IMR-90 (cell line): ENCODE measurements at regions not wholly inside any gene's neighbourhood (a gene's known extent, or its start where the extent isn't known, plus 50 kb on each side); places are given as distances from the start of the nearest gene placed in this dataset.
A peak's percentile ranks its signal among the peaks of the same experiment; 100 is the strongest.

Source experiments
- ATAC-seq: fragments of 200-7000 bp; cut with Tn5 transposase; 2 replicates; pipeline ENCODE4 v1.9.1; 2020; ENCODE audit warnings: low read depth, mild to moderate bottlenecking, moderate library complexity
- BruUV-seq: library from RNA; stranded (reverse); fragments of 400-500 nt; replicated peaks from 2 replicates; lab custom pipeline; 2021; lab: Mats Ljungman, UMichigan
- CTCF ChIA-PET: fragments of 300-600 bp; formaldehyde crosslinking; extraction: SDS; loops from one replicate; lab custom pipeline; 2021; ENCODE audit warnings: antibody characterized with exemption; lab: Yijun Ruan, JAX
- POLR2A ChIA-PET: fragments of 300-600 bp; sonication (Branson Sonifier 250); formaldehyde crosslinking; loops from one replicate; lab custom pipeline; 2022; ENCODE audit warnings: antibody characterized with exemption; ENCODE audit not compliant: unreplicated experiment; lab: Charles Lee
- DNase-seq: peaks from one replicate; pipeline ENCODE4 v3.0.0; 2013
- H2AFZ ChIP-seq: replicated peaks from 2 replicates; pipeline ENCODE3; 2013; ENCODE audit warnings: low read length, mild to moderate bottlenecking; ENCODE audit not compliant: poor library complexity
- H2AK5ac ChIP-seq: 2 replicates; pipeline ENCODE4 v1.6.1; 2013; ENCODE audit warnings: low read depth, low read length, inconsistent platforms
- H2AK9ac ChIP-seq: replicated peaks from 2 replicates; pipeline ENCODE3; 2013; ENCODE audit warnings: mild to moderate bottlenecking, low read depth, low read length, moderate library complexity; ENCODE audit not compliant: poor library complexity
- H2BK120ac ChIP-seq: 2 replicates; pipeline ENCODE4 v1.6.1; 2013; ENCODE audit warnings: low read depth, low read length, inconsistent platforms
- H2BK15ac ChIP-seq: 3 replicates; pipeline ENCODE4 v1.6.1; 2013; ENCODE audit warnings: low read depth, low read length, inconsistent platforms
- H2BK20ac ChIP-seq: 2 replicates; pipeline ENCODE4 v1.6.1; 2013; ENCODE audit warnings: low read depth, mild to moderate bottlenecking, inconsistent platforms, low read length, moderate library complexity
- H2BK5ac ChIP-seq: 2 replicates; pipeline ENCODE4 v1.6.1; 2013; ENCODE audit warnings: mild to moderate bottlenecking, low read depth, low read length, inconsistent platforms; ENCODE audit not compliant: poor library complexity, severe bottlenecking
- H3K14ac ChIP-seq: replicated peaks from 2 replicates; pipeline ENCODE4 v1.6.1; 2013; ENCODE audit warnings: low read depth, low read length, inconsistent platforms
- H3K18ac ChIP-seq: 2 replicates; pipeline ENCODE4 v1.6.1; 2013; ENCODE audit warnings: low read depth, low read length, control low read depth
- H3K23ac ChIP-seq: 2 replicates; pipeline ENCODE4 v1.6.1; 2013; ENCODE audit warnings: low read depth, low read length, inconsistent platforms
- H3K27ac ChIP-seq: 2 replicates; pipeline ENCODE4 v1.5.1; 2013; ENCODE audit warnings: mild to moderate bottlenecking, control low read depth, low read length; ENCODE audit not compliant: insufficient read depth
- H3K27me3 ChIP-seq: 2 replicates; pipeline ENCODE4 v1.6.1; 2013; ENCODE audit warnings: low read length; ENCODE audit not compliant: control insufficient read depth, insufficient read depth
- H3K36me3 ChIP-seq: 2 replicates; pipeline ENCODE4 v1.6.1; 2013; ENCODE audit warnings: low read length, mixed read lengths; ENCODE audit not compliant: control insufficient read depth, insufficient read depth
- H3K4ac ChIP-seq: 2 replicates; pipeline ENCODE4 v1.6.1; 2013; ENCODE audit warnings: low read depth, low read length, inconsistent platforms
- H3K4me1 ChIP-seq: 2 replicates; pipeline ENCODE4 v1.6.1; 2013; ENCODE audit warnings: low read length, mixed read lengths; ENCODE audit not compliant: control insufficient read depth, insufficient read depth
- H3K4me2 ChIP-seq: 2 replicates; pipeline ENCODE4 v1.6.1; 2013; ENCODE audit warnings: low read depth, mild to moderate bottlenecking, control low read depth, low read length, moderate library complexity
- H3K4me3 ChIP-seq: 2 replicates; pipeline ENCODE4 v1.5.1; 2013; ENCODE audit warnings: low read depth, mild to moderate bottlenecking, control low read depth, low read length, moderate library complexity; ENCODE audit not compliant: insufficient read depth
- H3K56ac ChIP-seq: 2 replicates; pipeline ENCODE4 v1.6.1; 2013; ENCODE audit warnings: low read length, inconsistent platforms; ENCODE audit not compliant: insufficient read depth; ENCODE audit errors: extremely low read depth
- H3K79me1 ChIP-seq, 2 experiments: 2 replicates each; pipeline ENCODE4 v1.6.1; 2013; ENCODE audit warnings: low read length in 2 of 2, inconsistent platforms in 1 of 2, low read depth in 1 of 2
- H3K9ac ChIP-seq: 2 replicates; pipeline ENCODE4 v1.6.1; 2013; ENCODE audit warnings: low read depth, low read length, control low read depth
- H3K9me1 ChIP-seq: 2 replicates; pipeline ENCODE4 v1.6.1; 2013; ENCODE audit warnings: low read length, inconsistent platforms; ENCODE audit not compliant: insufficient read depth
- H3K9me3 ChIP-seq: 2 replicates; pipeline ENCODE4 v1.6.1; 2013; ENCODE audit warnings: low read length; ENCODE audit not compliant: control insufficient read depth, insufficient read depth
- H4K20me1 ChIP-seq: 2 replicates; pipeline ENCODE4 v1.6.1; 2013; ENCODE audit warnings: low read length, inconsistent platforms; ENCODE audit not compliant: insufficient read depth
- H4K5ac ChIP-seq: 2 replicates; pipeline ENCODE4 v1.6.1; 2013; ENCODE audit warnings: mild to moderate bottlenecking, low read depth, low read length, control low read depth
- H4K8ac ChIP-seq, 2 experiments: 2 replicates each; pipeline ENCODE4 v1.6.1; 2013; ENCODE audit warnings: low read depth in 2 of 2, low read length in 2 of 2, control low read depth in 1 of 2, inconsistent platforms in 1 of 2
- H4K91ac ChIP-seq: 2 replicates; pipeline ENCODE4 v1.6.1; 2013; ENCODE audit warnings: low read depth, low read length, inconsistent platforms; ENCODE audit not compliant: insufficient read depth
- CEBPB ChIP-seq: IDR thresholded peaks from 2 replicates; pipeline ENCODE4 v1.6.1; 2012; ENCODE audit warnings: low read depth, low read length, improper control_type of control experiment
- CTCF ChIP-seq: conservative IDR thresholded peaks from 2 replicates; pipeline ENCODE4 v1.5.1; 2012; ENCODE audit warnings: mild to moderate bottlenecking, low read depth, low read length, improper control_type of control experiment
- ELK1 ChIP-seq: fragments of 150-350 bp; IDR thresholded peaks from 2 replicates; pipeline ENCODE4 v1.6.1; 2016; ENCODE audit warnings: low read depth, mild to moderate bottlenecking, low read length, moderate library complexity, borderline replicate concordance
- MAFK ChIP-seq: IDR thresholded peaks from 2 replicates; pipeline ENCODE4 v1.6.1; 2012; ENCODE audit warnings: low read depth, low read length, improper control_type of control experiment
- MAZ ChIP-seq: IDR thresholded peaks from 2 replicates; pipeline ENCODE4 v1.6.1; 2012; ENCODE audit warnings: low read depth, mild to moderate bottlenecking, low read length, improper control_type of control experiment, moderate library complexity, borderline replicate concordance
- MXI1 ChIP-seq: IDR thresholded peaks from 2 replicates; pipeline ENCODE4 v1.6.1; 2012; ENCODE audit warnings: low read depth, mild to moderate bottlenecking, low read length, moderate library complexity, borderline replicate concordance
- RCOR1 ChIP-seq: IDR thresholded peaks from 2 replicates; pipeline ENCODE4 v1.6.1; 2012; ENCODE audit warnings: mild to moderate bottlenecking, low read length, improper control_type of control experiment; ENCODE audit not compliant: insufficient replicate concordance
- WGBS, 2 experiments: methylation state at CpG; one replicate each; pipeline versions ENCODE4 v1.1.5 to v1.1.7; 2013; ENCODE audit warnings: missing lambda C conversion rate in 2 of 2; ENCODE audit not compliant: insufficient read length in 1 of 2; ENCODE audit errors: extremely low coverage in 2 of 2; 5-methylcytosine and 5-hydroxymethylcytosine counted together
- dilution Hi-C: fragments of 300-500 bp; cut with HindIII; formaldehyde crosslinking; loops from one replicate; pipeline ENCODE4 v1.14.3; 2018; ENCODE audit warnings: low sequenced_read_pairs; ENCODE audit not compliant: unreplicated experiment
- in situ Hi-C: fragments of 300-500 bp; cut with MboI; formaldehyde crosslinking; loops from 3 replicates; pipeline ENCODE4 v1.14.3; 2019; ENCODE audit warnings: low sequenced_read_pairs, inconsistent platforms, mixed read lengths
- intact Hi-C: fragments of 100-400 bp; cut with micrococcal nuclease; formaldehyde crosslinking; loops from 2 replicates; pipeline ENCODE4 v1.10.0; 2022

GRCh38 chr3:99475229-99475628 is 163.2 kb upstream of the COL8A1 start:
- Histone ChIP-seq H2AK5ac (no peak overlapping the region), H3K23ac (no peak overlapping the region), H3K27me3 (no peaks in the 10 kb centered on the region), H3K79me1 (no peaks in the 10 kb centered on the region), H3K27ac (no peak overlapping the region), H4K8ac (no peak overlapping the region), H2BK15ac (no peak overlapping the region), H2AK9ac (no peak overlapping the region), H4K91ac (no peak overlapping the region), H3K4me3 (no peak overlapping the region), H2BK120ac (no peak overlapping the region), H3K9me1 (no peaks in the 10 kb centered on the region), H3K9ac (no peak overlapping the region), H2BK20ac (no peak overlapping the region), H3K18ac (no peak overlapping the region), H4K5ac (no peak overlapping the region), H3K56ac (no peak overlapping the region), H2AFZ (no peak overlapping the region), H3K4me2 (no peak overlapping the region), H3K4me1 (peaks cover 6% of the 10 kb centered on the region), H4K20me1 (no peaks in the 10 kb centered on the region), H3K9me3 (no peaks in the 10 kb centered on the region; the same call in 1 of the 2 replicates), H3K14ac (no peak overlapping the region), H2BK5ac (peak overlapping the region; percentile 95), H3K4ac (no peak overlapping the region), H3K36me3 (no peaks in the 10 kb centered on the region)
- WGBS, 2 experiments, result no CpG with 5 or more reads among the region's 2 CpGs
- ChIA-PET POLR2A (no interaction called here), CTCF (interaction anchor here (0.5 kb wide), 1 partner anchor 164 kb away, joined by 4 read pairs; no protein-coding TSS in a partner anchor)
- TF ChIP-seq MAZ (no peak), ELK1 (no peak), RCOR1 (no peak), MXI1 (no peak), CTCF (no peak), MAFK (peak; percentile 25; the same call in 1 of the 2 replicates), CEBPB (peak; percentile 6; the same call in 1 of the 2 replicates)
- ATAC-seq (peak; percentile 46), DNase-seq (peak; percentile 59)
- no TSS peak for BruUV-seq
- dilution Hi-C loops, result no loop called here
- intact Hi-C loops, result no loop called here
- in situ Hi-C loops, result no loop called here
